A204.1 (cell line): ENCODE measurements at regions not wholly inside any gene's neighbourhood (a gene's known extent, or its start where the extent isn't known, plus 50 kb on each side); places are given as distances from the start of the nearest gene placed in this dataset.
"Not testable (repeated sequence)": the region's sequence is repeated elsewhere in the genome, so short reads cannot be mapped to it uniquely, and the experiment has no call there.

ENCODE experiments used
- FAIRE-seq: peaks from 2 replicates; lab custom pipeline; 2012; peaks lifted over from hg19 to GRCh38; lab: Jason Lieb, UNC

DNA sequence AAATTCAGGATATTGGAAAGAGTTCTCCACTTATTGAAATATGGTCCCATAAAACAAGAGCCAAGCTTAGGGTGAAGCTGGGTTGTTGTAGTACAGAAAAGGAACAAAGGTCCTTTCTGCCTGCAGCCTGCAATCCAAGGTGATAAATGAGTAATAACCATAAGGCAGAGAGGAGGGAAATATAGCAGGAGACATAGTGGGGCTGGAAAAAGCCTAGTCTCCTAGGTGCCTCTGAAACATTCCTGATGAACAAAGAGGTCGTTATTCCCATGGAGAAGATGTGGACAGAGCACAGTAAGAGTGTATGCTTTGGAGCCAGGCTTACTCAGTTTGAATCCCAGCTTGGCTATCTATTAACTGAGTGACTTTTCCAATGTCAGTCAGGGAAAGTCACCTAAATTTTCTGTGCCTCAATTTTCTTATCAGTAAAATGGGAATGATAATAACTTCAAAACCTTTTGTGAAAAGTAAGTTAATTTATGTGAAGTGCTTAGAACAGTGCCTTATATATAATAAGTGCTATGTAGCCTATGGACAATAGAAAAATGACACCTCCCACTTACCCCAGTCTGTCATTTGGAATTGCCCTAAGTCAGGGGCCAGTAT, 110.8 kb upstream of the GRIN3A start:
- no peak for FAIRE-seq

DNA sequence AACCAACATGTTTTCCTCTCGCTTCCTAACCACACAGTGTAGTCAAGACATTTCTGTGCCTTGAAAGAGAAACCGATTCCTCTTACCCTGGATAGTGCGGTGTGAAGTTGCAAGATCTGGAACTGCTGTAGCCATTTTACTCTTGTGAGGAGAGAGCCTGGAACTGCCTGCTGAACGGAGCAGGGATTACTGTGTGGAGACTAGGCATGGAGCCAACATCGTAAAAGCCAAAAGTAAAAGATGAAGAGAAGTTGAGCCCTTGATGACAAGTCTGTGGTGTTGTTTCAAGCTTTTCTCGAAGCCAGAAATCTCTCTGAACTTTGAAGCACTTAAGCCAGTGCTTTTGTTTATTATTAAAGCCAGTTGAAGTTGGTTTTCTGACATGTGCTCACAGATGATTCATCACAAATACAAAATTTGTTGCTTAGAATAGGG, 110.1 kb upstream of the GRIN3A start:
- no peak for FAIRE-seq

DNA sequence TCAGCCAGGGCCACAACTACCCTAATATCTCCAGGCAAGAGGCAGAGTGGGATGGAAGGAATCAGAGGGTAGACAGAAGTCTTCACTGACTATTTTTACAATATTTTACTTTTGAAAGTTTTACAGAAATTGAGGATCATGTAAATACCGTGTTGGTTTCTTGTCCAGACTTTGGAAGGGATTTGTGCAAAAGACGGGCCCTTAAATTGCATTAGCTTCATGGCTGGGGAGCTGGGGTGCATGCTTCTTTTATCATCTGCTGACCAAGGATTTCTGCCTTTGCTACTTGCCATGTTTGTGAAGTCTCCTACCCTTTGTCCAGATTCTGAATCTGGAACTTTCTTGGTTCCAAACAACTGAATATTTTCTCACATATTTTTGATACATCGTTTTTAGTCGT, 107.7 kb upstream of the GRIN3A start:
- FAIRE-seq = no peak

DNA sequence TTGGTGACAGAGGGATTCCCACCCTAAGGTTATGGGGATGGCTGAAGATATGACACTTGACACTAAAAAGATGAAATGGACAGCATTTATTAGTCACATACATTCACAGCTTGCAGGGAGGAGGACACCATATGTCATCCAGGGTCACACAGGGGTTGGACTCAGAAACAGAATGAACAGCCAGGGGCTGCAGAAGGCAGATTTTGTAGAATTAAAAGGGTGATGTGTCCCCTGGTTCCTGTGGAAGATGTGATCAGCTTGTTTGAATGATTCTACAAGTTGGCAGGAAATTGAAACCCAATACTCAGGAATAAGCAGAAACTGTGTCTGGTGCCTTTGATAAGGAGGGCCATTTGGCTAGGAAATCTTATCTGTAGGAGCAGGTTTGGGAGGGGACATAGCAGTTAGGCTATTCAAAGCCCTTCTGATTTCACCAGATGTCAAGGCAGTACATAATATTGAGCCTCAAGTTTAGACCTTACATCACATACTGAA, 102.3 kb upstream of the GRIN3A start:
- no peak for FAIRE-seq

DNA sequence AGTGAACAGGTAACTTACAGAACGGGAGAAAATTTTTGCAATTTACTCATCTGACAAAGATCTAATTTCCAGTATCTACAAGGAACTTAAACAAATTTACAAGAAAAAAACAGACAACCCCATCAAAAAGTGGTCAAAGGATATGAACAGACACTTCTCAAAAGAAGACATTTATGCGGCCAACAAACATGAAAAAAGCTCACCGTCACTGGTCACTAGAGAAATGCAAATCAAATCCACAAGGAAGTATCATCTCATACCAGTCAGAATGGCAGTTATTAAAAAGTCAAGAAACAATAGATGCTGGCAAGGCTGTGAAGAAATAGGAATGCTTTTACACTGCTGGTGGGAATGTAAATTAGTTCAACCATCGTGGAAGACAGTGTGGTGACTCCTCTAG, 100.5 kb upstream of the GRIN3A start:
- not testable (repeated sequence) for FAIRE-seq

DNA sequence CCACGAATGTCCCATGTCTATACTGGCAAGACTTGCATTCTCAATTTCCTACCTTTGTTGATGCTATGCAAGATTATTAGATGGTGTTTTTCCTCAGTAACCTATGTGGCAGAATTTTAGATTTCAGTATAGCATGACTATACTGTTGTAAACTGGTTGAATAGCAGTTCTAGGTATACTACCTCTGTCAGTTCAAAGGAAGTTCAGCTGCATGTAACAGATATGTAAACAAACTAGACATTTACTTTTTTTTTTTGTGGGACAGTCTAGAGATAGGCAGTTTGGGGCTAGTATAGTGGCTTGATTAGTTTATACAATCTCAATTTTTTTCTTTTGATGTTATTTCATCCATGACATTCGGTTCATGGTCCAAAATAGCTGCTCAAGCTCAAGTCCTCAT, 97.6 kb upstream of the GRIN3A start:
- no peak for FAIRE-seq

DNA sequence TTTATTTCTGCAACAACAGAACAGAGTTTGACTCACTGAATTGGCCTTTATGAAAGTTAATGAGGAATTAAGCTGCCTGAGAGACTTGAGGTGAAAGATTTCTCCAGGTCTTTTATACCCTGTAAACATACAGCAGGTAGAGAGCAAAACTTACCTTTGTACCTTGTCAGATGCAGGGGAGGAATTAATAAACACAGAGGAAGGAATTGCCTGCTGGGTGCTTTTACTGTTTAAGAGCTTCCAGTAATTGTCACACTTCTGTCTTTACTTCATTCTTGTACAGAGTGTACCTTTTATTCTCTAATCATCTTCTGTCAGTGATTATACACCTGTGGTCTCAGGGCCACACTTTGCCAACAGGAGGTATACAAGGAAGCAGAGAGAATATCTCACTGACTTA, 94.0 kb upstream of the GRIN3A start:
- FAIRE-seq = no peak

DNA sequence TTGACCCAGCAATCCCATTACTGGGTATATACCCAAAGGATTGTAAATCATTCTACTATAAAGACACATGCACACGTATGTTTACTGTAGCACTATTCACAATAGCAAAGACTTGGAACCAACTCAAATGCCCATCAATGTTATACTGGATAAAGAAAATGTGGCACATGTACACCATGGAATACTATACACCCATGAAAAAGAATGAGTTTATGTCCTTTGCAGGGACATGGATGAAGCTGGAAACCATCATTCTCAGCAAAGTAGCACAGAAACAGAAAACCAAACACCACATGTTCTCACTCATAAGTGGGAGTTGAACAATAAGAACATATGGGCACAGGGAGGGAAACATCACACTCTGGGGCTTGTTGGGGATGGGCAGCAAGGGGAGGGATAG, 83.0 kb upstream of the GRIN3A start:
- FAIRE-seq = not testable (repeated sequence)

DNA sequence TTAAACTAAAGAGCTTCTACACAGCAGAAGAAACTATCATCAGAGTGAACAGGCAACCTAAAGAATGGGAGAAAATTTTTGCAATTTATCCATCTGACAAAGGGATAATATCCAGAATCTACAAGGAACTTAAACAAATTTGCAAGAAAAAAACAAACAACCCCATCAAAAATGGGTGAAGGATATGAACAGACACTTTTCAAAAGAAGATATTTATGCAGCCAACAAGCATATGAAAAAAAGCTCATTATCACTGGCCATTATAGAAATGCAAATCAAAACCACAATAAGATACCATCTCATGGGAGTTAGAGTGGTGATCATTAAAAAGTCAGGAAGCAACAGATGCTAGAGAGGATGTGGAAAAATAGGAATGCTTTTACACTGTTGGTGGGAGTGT, 82.5 kb upstream of the GRIN3A start:
- not testable (repeated sequence) for FAIRE-seq

DNA sequence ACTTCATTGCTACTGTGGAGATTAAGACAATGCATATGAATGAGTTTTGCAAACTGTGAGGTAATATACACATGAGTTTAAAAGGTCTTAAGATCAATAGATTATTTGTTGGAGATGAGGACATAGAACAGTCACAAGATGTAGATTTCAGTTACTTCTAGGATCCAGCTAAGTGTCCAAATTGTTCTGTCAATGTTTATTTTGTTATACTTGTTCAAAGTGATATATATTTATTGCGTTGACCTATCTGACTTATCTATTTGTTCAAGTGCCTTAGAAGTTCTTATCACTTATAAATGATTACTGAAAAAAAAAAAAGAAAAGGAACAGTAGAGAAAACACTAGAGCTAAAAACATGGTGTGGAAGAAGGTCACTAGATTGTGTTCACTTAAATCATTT, 75.6 kb upstream of the GRIN3A start:
- FAIRE-seq = no peak

DNA sequence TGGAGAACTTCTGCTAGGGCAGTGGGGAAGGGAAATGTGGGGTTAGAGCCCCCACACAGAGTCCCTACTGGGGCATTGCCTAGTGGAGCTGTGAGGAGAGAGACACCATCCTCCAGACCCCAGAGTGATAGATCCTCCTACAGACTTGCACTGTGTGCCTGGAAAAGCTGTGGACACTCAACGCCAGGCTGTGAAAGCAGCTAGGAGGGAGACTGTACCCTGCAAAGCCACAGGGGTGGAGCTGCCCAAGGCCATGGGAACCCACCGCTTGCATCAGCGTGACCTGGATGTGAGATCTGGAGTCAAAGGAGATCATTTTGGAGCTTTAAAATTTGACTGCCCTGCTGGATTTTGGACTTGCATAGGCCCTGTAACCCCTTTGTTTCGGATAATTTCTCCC, 69.4 kb upstream of the GRIN3A start:
- not testable (repeated sequence) for FAIRE-seq

DNA sequence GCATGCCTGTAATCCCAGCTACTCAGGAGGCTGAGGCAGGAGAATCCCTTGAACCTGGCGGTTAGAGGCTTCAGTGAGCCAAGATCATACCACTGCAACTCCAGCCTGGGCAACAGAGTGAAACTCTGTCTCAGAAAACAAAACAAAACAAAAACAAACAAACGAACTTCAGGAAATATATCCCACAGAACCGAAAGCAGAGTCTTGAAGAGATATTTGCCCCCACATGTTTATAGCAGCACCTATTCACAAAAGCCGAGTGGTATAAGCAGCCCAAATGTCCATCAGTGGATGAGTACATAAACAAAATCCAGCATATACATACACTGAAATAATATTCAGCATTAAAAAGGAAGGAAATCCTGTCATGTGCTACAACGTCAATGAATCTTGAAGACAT, 57.6 kb upstream of the GRIN3A start:
- FAIRE-seq = no peak

DNA sequence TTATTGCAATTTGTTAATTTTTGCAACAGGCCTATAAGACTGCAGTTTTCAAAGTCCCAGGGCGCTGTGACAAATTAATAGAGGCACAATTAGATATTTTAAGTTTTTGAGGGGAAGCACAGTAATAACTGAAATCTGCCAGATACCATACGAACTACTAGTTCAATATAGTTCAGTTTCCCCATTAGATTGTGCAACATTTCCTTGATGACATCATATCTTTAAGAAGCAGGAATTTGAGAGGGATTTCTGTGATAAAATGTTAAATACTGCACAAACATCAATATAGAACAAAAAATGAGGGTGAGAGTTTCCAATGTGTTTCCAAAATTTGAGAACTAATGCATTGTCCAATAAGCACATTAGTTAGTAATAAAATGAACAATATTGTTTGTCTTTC, 56.7 kb upstream of the GRIN3A start:
- FAIRE-seq = no peak

DNA sequence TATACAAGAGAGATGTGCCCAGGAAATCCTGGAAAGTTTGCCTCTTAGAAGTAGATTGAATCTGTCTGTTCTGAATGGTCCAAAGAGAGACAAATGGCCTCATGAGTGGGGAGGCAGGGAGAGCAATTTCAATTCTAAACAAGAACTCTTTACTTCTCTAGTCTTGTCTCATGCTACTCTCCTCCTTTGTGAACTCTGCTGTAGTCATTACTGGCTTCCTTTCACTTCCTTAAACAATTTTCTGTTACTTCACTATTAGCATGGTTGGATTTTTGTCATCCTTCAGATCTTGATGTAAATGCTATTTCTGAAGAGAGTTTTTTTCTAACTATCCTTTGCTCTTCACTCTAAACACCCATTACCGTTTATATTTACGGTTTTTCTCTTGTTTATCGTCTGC, 54.0 kb upstream of the GRIN3A start:
- no peak for FAIRE-seq

DNA sequence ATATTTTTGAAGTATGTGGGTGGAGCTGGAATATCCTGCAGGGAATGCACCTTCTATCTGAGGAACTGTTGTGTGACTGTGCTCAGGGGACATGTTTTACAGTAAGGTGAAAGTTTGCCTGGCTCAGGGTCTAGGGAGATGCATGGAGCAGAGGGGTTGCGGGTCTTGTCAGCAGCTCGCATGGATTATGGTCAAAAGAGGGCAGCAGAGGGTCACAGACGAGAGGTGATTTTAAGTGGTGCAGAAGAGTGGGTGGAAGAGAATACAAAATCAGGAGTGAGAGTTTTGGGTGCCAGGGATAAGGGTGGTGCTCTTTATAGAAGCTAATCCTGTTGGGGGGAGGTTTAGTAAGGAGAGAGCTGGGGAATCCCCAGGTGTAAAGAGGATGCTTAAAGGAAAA, 53.5 kb upstream of the GRIN3A start:
- FAIRE-seq = no peak

DNA sequence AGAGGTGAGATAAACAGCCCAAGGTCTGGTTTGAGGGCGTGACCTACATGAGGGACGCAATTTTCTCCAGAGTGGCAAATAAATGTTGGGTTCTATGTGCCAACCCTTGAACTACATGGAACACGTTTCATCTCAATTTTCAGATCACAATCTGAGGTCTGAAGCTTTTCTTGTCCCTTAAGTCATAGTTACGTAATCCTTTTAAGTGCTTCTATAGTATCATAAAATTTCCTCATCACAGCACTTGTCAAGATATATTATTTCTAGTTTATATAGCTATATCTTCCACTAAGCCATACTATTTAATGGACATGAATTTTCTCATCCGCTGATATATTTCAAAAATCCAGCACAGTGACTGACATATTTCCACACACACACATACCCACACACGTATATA, 53.1 kb upstream of the GRIN3A start:
- FAIRE-seq = no peak
